ENCODE measurements at regions not wholly inside any gene's neighbourhood (a gene's known extent, or its start where the extent isn't known, plus 50 kb on each side); places are given as distances from the start of the nearest gene placed in this dataset.

GRCh38 chr3:56874269-56874668, 72.5 kb upstream of the ARHGEF3 start:
- H3K27me3 Mint-ChIP-seq (ENCODE audit: low read depth in 3 of 3) = peaks cover 0 to 2% (median under 1%) of the 10 kb centered on the region in 3 donors
- DNase-seq = no peak
- no peaks in the 10 kb centered on the region for H3K9me3 ChIP-seq (replicated peaks in 1 of 2; ENCODE audit: control insufficient read depth in 1 of 2, insufficient read depth in 1 of 2, low read length in 2 of 2)
- intact Hi-C loops (cut with micrococcal nuclease) = no loop called here
- H2AFZ ChIP-seq (ENCODE audit: insufficient read depth, low read depth, low read length, poor library complexity, severe bottlenecking) = no peak overlapping the region
- H3K27ac Mint-ChIP-seq = no peak overlapping the region
- H4K20me1 ChIP-seq (ENCODE audit: insufficient read depth, low read length) = no peaks in the 10 kb centered on the region
- WGBS (ENCODE audit: insufficient coverage) = no CpG with 5 or more reads among the region's 4 CpGs
- no peaks in the 10 kb centered on the region for H3K36me3 Mint-ChIP-seq
- peaks cover 5% of the 10 kb centered on the region for H3K4me1 Mint-ChIP-seq
- H3K9me3 Mint-ChIP-seq = no peaks in the 10 kb centered on the region
- H3K27me3 ChIP-seq (ENCODE audit: control insufficient read depth in 2 of 2, insufficient read depth in 2 of 2, low read length in 2 of 2) = no peaks in the 10 kb centered on the region
- no peak overlapping the region for H3K9ac ChIP-seq (ENCODE audit: insufficient read depth, low read length, poor library complexity, severe bottlenecking)
- TF ChIP-seq CTCF (IDR thresholded peaks at IDR 0.05) = no peak
- no peaks in the 10 kb centered on the region for H3K79me2 ChIP-seq (ENCODE audit: insufficient read depth, low read length)
- H3K4me1 ChIP-seq (ENCODE audit: control insufficient read depth in 1 of 2, insufficient read depth in 2 of 2, low read length in 2 of 2) = no peaks in the 10 kb centered on the region
- no peak overlapping the region for H3K4me3 Mint-ChIP-seq
- H3K4me2 ChIP-seq (replicated peaks; ENCODE audit: extremely low read depth, low read length, poor library complexity, severe bottlenecking) = no peak overlapping the region
- no peaks in the 10 kb centered on the region for H3K36me3 ChIP-seq (replicated peaks in 1 of 2; ENCODE audit: control insufficient read depth in 1 of 2, insufficient read depth in 2 of 2, low read length in 2 of 2)
- H3K4me3 ChIP-seq (replicated peaks in 1 of 3; ENCODE audit: low read depth in 2 of 3, low read length in 3 of 3) = no peak overlapping the region
- H3K27ac ChIP-seq (ENCODE audit: low read depth in 1 of 2, low read length in 2 of 2) = no peak overlapping the region

- Mint-ChIP-seq H3K36me3 (no peaks in the 10 kb centered on the region), H3K27ac (no peak overlapping the region), H3K4me1 (peaks cover 4% of the 10 kb centered on the region), H3K27me3 (ENCODE audit: low read depth in 3 of 3) (peaks cover 2 to 3% (median 2%) of the 10 kb centered on the region in 3 donors), H3K9me3 (peaks cover 0 to 1% (median 0%) of the 10 kb centered on the region in 7 donors), H3K4me3 (no peak overlapping the region)
- WGBS (ENCODE audit: insufficient coverage) = no CpG with 5 or more reads among the region's 1 CpG
- TF ChIP-seq CTCF (IDR thresholded peaks at IDR 0.05) = no peak
- no peaks in the 10 kb centered on the region for H4K20me1 ChIP-seq (ENCODE audit: insufficient read depth, low read length)
- no peaks in the 10 kb centered on the region for H3K79me2 ChIP-seq (ENCODE audit: insufficient read depth, low read length)
- no peak overlapping the region for H3K27ac ChIP-seq (ENCODE audit: low read depth in 1 of 2, low read length in 2 of 2)
- H3K4me3 ChIP-seq (replicated peaks in 1 of 3; ENCODE audit: low read depth in 2 of 3, low read length in 3 of 3) = no peak overlapping the region
- H2AFZ ChIP-seq (ENCODE audit: insufficient read depth, low read depth, low read length, poor library complexity, severe bottlenecking) = no peak overlapping the region
- intact Hi-C loops (cut with micrococcal nuclease) = no loop called here
- H3K4me2 ChIP-seq (replicated peaks; ENCODE audit: extremely low read depth, low read length, poor library complexity, severe bottlenecking) = no peak overlapping the region
- DNase-seq = no peak
- no peak overlapping the region for H3K9ac ChIP-seq (ENCODE audit: insufficient read depth, low read length, poor library complexity, severe bottlenecking)
- H3K36me3 ChIP-seq (replicated peaks in 1 of 2; ENCODE audit: control insufficient read depth in 1 of 2, insufficient read depth in 2 of 2, low read length in 2 of 2) = no peaks in the 10 kb centered on the region
- no peaks in the 10 kb centered on the region for H3K9me3 ChIP-seq (replicated peaks in 1 of 2; ENCODE audit: control insufficient read depth in 1 of 2, insufficient read depth in 1 of 2, low read length in 2 of 2)
- H3K4me1 ChIP-seq (ENCODE audit: control insufficient read depth in 1 of 2, insufficient read depth in 2 of 2, low read length in 2 of 2) = no peaks in the 10 kb centered on the region
- no peaks in the 10 kb centered on the region for H3K27me3 ChIP-seq (ENCODE audit: control insufficient read depth in 2 of 2, insufficient read depth in 2 of 2, low read length in 2 of 2)
Observed at GRCh38 chr3:56870436-56870835, 68.7 kb upstream of the ARHGEF3 start.
